ENCODE measurements at regions not wholly inside any gene's neighbourhood (a gene's known extent, or its start where the extent isn't known, plus 50 kb on each side); places are given as distances from the start of the nearest gene placed in this dataset.
"Not testable (repeated sequence)": the region's sequence is repeated elsewhere in the genome, so short reads cannot be mapped to it uniquely, and the experiment has no call there.

GRCh38 chr2:133986881-133987795 is 266.7 kb upstream of the MGAT5 start:
- DNase-seq = no peak

DNA sequence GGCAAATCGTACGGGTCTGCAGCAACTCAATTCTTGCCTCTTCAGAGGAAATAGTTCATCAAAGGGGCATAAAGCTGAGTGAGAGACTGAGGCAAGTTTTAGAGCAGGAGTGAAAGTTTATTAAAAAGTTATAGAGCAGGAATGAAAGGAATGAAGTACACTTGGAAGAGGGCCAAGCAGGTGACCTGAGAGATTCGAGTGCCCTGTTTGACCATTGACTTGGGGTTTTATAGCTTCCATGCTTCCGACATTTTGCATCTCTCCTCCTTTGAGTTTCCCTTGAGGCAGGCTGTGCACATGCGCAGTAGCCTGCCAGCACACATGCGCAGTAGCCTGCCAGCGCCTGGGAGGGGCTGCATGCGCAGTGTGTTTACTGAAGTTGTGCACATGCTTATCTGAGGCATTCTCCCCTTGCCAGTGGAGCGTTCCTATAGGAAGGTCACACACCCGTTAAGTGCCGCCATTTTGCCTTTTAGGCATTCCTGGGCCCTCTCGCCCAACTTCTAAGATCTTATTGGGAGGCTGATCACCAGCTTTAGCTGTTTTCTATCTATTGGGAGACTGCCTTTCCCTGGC is 265.5 kb upstream of the MGAT5 start:
- DNase-seq = no peak

GRCh38 chr2:133991606-133992168 is 262.2 kb upstream of the MGAT5 start:
- no peak for DNase-seq

DNA sequence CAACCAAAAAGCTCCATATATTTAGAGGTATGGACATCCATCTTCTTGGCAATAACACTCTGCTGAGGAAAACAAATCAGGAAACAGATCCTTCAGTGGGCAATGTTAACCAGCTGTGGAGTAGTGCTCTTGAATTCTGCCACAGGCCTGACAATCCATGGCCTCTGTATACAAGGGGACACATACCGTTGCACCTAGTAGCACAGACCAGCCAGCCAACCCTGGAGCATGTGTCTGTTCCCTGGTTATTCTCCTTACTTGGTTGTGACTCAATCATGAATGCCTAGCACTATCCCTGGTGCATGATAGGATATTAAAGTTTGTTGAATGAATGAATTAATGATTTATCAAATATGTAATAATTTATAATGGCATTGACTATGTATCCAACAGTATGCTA is 261.4 kb upstream of the MGAT5 start:
- no peak for DNase-seq

- no peak for DNase-seq
These were observed 260.7 kb upstream of the MGAT5 start for GRCh38 chr2:133993160-133993559.

- DNase-seq = not testable (repeated sequence)
These were observed 255.1 kb upstream of the MGAT5 start for GRCh38 chr2:133998726-133999125.

- DNase-seq = no peak
These were observed 251.5 kb upstream of the MGAT5 start for GRCh38 chr2:134002391-134002790.

DNA sequence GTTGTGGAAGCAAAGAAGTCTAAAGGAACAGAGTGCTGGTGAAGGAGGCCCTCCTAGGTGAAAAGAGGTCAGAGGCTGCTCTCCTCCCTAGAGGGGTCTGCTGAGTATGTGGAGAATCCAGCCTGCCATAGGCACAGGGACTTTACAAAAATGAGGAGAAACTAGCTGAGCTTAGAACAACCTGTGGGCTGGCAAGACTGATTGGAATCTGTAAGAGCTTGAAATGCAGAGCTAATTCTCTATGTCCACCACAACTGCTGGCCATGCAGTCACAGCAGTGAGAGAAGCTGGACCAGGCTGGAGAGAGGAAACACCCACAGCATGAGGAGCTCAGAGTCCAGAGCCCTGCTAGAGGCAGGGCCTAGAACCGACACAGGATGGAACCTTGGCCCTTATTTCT is 251.0 kb upstream of the MGAT5 start:
- DNase-seq = no peak

GRCh38 chr2:134004467-134004866 is 249.4 kb upstream of the MGAT5 start:
- DNase-seq = no peak

DNA sequence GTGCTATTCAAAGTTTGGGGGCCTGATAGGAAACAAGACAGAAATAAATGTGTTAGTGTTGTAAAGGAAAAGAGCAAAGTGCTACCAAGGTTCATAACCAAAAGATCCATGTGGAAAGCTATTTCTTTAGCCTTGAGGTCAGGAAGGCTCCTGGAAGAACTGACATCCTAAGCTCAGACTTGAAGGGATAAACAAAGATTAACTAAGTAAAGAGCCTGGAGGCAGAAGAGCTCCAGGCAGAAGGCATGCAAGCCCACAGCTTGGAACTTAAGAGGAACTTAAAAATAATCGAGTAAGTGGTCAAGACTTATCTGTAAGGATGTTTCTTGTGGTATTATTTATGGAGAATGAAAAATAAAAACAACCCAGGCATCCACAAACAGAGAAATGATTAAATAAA is 245.0 kb upstream of the MGAT5 start:
- DNase-seq = no peak

DNA sequence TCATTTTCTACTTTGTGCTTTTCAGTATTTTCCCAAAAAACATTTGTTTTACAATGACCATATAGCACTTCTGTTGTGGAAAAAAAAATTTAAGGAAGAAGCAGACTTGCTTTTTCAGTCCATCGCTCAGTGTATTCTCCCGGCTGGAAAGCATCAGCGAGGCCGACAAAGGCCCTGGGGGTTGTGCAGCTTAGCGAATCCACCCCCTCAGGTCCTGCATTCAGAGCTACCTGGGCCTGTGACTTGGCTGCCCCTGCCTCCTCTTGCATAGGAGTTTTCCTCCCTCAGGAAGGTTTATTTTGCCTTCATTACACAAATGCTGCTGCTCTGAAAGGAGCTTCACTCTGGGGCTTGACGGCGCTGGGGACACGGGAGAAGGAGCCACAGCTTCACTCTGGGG is 244.4 kb upstream of the MGAT5 start:
- DNase-seq = no peak

DNA sequence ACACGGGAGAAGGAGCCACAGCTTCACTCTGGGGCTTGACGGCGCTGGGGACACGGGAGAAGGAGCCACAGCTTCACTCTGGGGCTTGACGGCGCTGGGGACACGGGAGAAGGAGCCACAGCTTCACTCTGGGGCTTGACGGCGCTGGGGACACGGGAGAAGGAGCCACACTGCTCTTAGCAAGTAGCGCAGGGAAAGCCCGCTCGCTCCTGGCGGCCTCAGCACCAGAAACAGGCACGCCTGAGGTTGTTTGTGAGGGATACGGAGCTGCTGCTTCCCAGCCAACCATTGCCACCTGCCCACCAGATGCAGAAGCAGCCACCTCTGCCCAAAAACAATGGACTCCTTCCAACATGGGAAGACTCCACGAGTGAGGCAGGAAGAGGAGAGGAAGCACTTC is 244.0 kb upstream of the MGAT5 start:
- not testable (repeated sequence) for DNase-seq

- no peak for DNase-seq
These were observed 241.8 kb upstream of the MGAT5 start for GRCh38 chr2:134011936-134012586.

GRCh38 chr2:134014196-134014960 is 239.5 kb upstream of the MGAT5 start:
- no peak for DNase-seq

DNA sequence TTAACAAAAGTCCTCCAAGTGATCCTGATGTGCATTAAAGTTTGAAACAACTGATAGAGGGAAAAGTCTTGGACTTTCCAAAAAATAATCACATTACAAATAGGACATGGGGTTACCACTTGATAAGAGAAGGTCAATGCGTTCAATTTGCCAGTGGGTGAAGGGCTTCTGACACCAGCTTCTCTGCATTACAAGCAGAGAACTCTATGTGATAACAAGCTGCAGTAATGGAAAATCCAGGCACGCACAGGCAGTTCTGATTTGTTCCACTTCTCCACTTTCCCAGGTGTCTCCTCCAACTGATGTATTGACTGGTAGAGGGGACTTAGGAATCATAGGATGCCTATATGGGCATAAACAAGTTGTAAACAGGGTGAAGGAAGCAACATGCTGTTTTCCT is 234.0 kb upstream of the MGAT5 start:
- no peak for DNase-seq

- DNase-seq = peak; percentile 38
These were observed 233.3 kb upstream of the MGAT5 start for GRCh38 chr2:134020608-134021007.

DNA sequence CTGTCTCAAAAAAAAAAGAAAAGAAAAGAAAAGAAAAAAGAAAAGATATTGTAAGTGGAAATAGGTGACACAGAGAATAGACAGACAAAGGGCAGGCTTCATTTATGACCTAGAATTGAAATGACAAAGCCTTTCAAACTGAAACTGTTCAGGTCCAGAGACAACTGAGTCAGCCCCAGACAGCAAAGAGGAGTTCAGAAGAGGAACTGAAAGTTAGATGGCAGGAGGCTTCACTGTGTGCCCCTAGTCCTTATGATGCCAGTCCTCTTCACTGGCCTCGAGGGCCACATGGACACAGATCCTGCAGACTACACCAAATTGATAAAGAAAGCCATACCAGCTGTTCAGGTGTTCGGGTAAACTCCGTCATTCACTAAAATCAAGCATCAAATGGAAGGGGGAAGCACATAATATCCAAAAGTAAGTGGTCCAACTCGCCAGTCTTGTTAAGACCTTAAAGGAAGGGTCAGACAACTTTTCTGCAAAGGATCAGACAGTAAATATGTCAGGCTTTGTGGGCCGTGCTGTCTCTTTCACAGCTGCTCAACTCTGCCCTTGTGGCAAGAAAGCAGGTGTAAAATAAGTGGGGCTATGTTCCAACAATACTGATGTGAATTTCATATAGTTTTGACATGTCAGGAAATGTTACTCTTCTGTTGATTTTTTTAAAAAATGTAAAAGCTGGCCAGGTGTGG is 231.9 kb upstream of the MGAT5 start:
- DNase-seq = no peak

DNA sequence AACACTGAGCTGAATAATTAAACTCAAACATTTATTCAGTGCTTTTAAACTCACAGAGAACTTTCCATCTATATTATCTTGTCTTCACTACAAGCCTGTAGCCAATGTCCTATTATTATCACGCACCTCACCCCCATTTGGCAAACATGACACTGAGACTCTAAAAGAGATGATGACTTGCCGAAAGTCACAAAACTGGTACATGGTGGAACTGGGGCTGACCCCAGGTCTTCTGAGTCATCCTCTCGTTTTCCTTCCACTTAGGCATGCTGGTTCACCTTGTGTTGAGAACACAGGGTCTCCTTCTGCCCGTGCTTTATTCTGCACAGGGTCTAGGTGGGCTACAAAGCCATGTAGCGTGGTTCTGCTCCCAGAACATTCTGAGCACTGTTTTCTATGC is 230.0 kb upstream of the MGAT5 start:
- DNase-seq = no peak

GRCh38 chr2:134027980-134028379 is 225.9 kb upstream of the MGAT5 start:
- no peak for DNase-seq

DNA sequence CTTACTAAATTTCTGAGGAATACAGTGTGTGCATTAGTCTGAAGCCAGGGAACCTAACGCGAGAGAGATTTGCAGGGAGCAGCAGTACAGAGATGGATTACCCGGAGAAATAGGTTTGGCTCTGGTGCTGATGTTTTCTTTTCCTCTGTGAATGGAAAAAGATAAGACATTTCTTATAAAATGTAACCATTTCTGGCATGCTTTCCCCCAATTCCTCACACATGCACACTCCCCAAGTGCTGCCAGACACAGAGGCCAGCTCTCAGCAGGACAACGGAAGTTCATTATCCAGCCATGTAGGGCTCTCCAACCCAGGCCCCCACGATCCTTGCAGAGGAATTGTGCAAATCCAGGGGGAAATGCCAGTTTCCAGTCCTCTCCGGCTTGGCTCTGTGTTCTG is 224.5 kb upstream of the MGAT5 start:
- no peak for DNase-seq

DNA sequence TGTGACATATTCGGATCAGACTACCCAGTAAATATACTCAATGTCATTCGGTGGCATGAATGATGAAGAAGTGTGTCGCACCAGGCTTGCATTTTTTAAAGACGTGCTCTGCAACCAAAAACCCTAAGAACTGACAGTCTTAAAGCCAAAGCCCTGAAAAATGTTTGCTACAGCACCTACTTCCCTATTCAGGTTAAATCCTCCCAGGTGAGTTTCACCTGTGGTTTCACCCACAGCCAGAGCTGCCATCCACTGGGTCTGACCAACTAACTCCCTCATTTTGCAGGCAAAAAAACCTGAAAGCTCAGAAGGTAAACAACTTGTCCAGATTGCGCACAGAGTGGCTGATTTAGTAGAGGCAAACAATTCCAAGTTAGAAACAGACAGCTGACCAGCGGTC is 222.3 kb upstream of the MGAT5 start:
- DNase-seq = no peak
